ENCODE measurements at regions not wholly inside any gene's neighbourhood (a gene's known extent, or its start where the extent isn't known, plus 50 kb on each side); places are given as distances from the start of the nearest gene placed in this dataset.

GRCh38 chr2:126302043-126302442 is 353.9 kb upstream of the GYPC start:
- no peak overlapping the region for H3K4me3 ChIP-seq
- TF ChIP-seq POLR2A (IDR thresholded peaks at IDR 0.05) (no peak), CTCF (IDR thresholded peaks at IDR 0.05 in 4 of 5, conservative IDR thresholded peaks at IDR 0.05 in 1 of 5) (no peak)
- intact Hi-C loops (cut with DNase I; ENCODE audit: low total_unique reads) = no loop called here
- no peak overlapping the region for H3K27ac ChIP-seq
- H3K27me3 ChIP-seq = no peaks in the 10 kb centered on the region
- H3K4me1 ChIP-seq = no peaks in the 10 kb centered on the region
- ATAC-seq = no peak
- in situ Hi-C loops (cut with MboI; ENCODE audit: low sequenced_read_pairs in 4 of 4) = no loop called here
- H3K9me3 ChIP-seq = no peaks in the 10 kb centered on the region
- no peak for DNase-seq
- H3K36me3 ChIP-seq = no peaks in the 10 kb centered on the region

- Histone ChIP-seq H3K4me3 (no peak overlapping the region), H3K27me3 (no peaks in the 10 kb centered on the region), H3K9me3 (no peaks in the 10 kb centered on the region), H3K36me3 (no peaks in the 10 kb centered on the region), H3K4me1 (no peaks in the 10 kb centered on the region), H3K27ac (no peak overlapping the region)
- ATAC-seq (no peak), DNase-seq (no peak)
- in situ Hi-C loops (cut with MboI; ENCODE audit: low sequenced_read_pairs in 4 of 4) (no loop called here), intact Hi-C loops (cut with DNase I; ENCODE audit: low total_unique reads) (no loop called here)
- TF ChIP-seq POLR2A (IDR thresholded peaks at IDR 0.05) = no peak
- TF ChIP-seq CTCF (IDR thresholded peaks at IDR 0.05 in 4 of 5, conservative IDR thresholded peaks at IDR 0.05 in 1 of 5) = no peak
Observed at GRCh38 chr2:126303113-126303512, 352.8 kb upstream of the GYPC start.

GRCh38 chr2:126304154-126304553 is 351.8 kb upstream of the GYPC start:
- ATAC-seq = no peak
- no peaks in the 10 kb centered on the region for H3K9me3 ChIP-seq
- in situ Hi-C loops (cut with MboI; ENCODE audit: low sequenced_read_pairs in 4 of 4) (no loop called here), intact Hi-C loops (cut with DNase I; ENCODE audit: low total_unique reads) (no loop called here)
- no peak overlapping the region for H3K4me3 ChIP-seq
- no peak for DNase-seq
- H3K36me3 ChIP-seq = no peaks in the 10 kb centered on the region
- H3K27me3 ChIP-seq = no peaks in the 10 kb centered on the region
- H3K27ac ChIP-seq = no peak overlapping the region
- TF ChIP-seq POLR2A (IDR thresholded peaks at IDR 0.05) = no peak
- no peaks in the 10 kb centered on the region for H3K4me1 ChIP-seq

- in situ Hi-C loops (cut with MboI; ENCODE audit: low sequenced_read_pairs in 4 of 4) (no loop called here), intact Hi-C loops (cut with DNase I; ENCODE audit: low total_unique reads) (no loop called here)
- ATAC-seq (no peak), DNase-seq (no peak)
- TF ChIP-seq CTCF (IDR thresholded peaks at IDR 0.05 in 4 of 5, conservative IDR thresholded peaks at IDR 0.05 in 1 of 5) (no peak), POLR2A (IDR thresholded peaks at IDR 0.05) (no peak)
- no peaks in the 10 kb centered on the region for H3K36me3 ChIP-seq
- no peaks in the 10 kb centered on the region for H3K9me3 ChIP-seq
- no peaks in the 10 kb centered on the region for H3K4me1 ChIP-seq
- no peaks in the 10 kb centered on the region for H3K27me3 ChIP-seq
- H3K4me3 ChIP-seq = no peak overlapping the region
- H3K27ac ChIP-seq = no peak overlapping the region
Observed at GRCh38 chr2:126306539-126306938, 349.4 kb upstream of the GYPC start.

- in situ Hi-C loops (cut with MboI; ENCODE audit: low sequenced_read_pairs in 4 of 4) = no loop called here
- TF ChIP-seq CTCF (IDR thresholded peaks at IDR 0.05 in 4 of 5, conservative IDR thresholded peaks at IDR 0.05 in 1 of 5) = no peak
- TF ChIP-seq POLR2A (IDR thresholded peaks at IDR 0.05) = no peak
Observed at GRCh38 chr2:126307740-126308139, 348.2 kb upstream of the GYPC start.

More at GRCh38 chr2:126307740-126308139, 348.2 kb upstream of the GYPC start:
- Histone ChIP-seq H3K27me3 (no peaks in the 10 kb centered on the region), H3K4me1 (no peaks in the 10 kb centered on the region), H3K27ac (no peak overlapping the region), H3K9me3 (no peaks in the 10 kb centered on the region), H3K36me3 (no peaks in the 10 kb centered on the region), H3K4me3 (no peak overlapping the region)
- DNase-seq = no peak
- intact Hi-C loops (cut with DNase I; ENCODE audit: low total_unique reads) = no loop called here
- no peak for ATAC-seq

Data from gastrocnemius medialis (tissue), 4 donors.